ENCODE measurements at regions not wholly inside any gene's neighbourhood (a gene's known extent, or its start where the extent isn't known, plus 50 kb on each side); places are given as distances from the start of the nearest gene placed in this dataset.

DNA sequence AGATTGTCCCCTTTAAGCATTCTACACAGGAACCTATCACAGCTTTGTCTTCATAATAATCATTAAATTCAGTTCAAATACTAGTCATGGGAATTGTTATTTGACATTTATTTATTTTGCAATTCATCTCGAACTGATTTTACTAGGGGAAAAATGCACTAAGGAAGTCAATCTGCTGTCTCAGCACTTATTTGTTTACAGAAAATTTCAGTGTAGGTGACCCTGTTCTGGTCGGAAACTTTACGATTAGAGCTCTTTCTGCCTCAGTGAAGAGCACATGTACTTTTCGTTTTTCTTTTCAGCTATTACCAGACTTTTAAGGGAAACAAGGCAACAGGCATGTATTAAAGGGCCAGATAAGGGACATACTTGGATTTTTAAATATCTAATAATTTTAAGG is 1405.7 kb upstream of the ZEB2 start:
- intact Hi-C loops (cut with micrococcal nuclease; ENCODE audit: unreplicated experiment) (no loop called here), in situ Hi-C loops (cut with HindIII; ENCODE audit: low pct_unique_long_range_greater_than_20kb, low sequenced_read_pairs) (no loop called here)
- TF ChIP-seq, protein P1, sequence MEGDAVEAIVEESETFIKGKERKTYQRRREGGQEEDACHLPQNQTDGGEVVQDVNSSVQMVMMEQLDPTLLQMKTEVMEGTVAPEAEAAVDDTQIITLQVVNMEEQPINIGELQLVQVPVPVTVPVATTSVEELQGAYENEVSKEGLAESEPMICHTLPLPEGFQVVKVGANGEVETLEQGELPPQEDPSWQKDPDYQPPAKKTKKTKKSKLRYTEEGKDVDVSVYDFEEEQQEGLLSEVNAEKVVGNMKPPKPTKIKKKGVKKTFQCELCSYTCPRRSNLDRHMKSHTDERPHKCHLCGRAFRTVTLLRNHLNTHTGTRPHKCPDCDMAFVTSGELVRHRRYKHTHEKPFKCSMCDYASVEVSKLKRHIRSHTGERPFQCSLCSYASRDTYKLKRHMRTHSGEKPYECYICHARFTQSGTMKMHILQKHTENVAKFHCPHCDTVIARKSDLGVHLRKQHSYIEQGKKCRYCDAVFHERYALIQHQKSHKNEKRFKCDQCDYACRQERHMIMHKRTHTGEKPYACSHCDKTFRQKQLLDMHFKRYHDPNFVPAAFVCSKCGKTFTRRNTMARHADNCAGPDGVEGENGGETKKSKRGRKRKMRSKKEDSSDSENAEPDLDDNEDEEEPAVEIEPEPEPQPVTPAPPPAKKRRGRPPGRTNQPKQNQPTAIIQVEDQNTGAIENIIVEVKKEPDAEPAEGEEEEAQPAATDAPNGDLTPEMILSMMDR (IDR thresholded peaks at IDR 0.05): no peak
- no peak for TF ChIP-seq SIN3A (IDR thresholded peaks at IDR 0.05; ENCODE audit: borderline replicate concordance, insufficient read depth, low read depth, low read length)
- no peak for TF ChIP-seq POLR2AphosphoS5 (IDR thresholded peaks at IDR 0.05; ENCODE audit: low read depth, low read length)
- TF ChIP-seq TCF7L2 (IDR thresholded peaks at IDR 0.05; ENCODE audit: low read depth, low read length): no peak
- TF ChIP-seq, protein P2, sequence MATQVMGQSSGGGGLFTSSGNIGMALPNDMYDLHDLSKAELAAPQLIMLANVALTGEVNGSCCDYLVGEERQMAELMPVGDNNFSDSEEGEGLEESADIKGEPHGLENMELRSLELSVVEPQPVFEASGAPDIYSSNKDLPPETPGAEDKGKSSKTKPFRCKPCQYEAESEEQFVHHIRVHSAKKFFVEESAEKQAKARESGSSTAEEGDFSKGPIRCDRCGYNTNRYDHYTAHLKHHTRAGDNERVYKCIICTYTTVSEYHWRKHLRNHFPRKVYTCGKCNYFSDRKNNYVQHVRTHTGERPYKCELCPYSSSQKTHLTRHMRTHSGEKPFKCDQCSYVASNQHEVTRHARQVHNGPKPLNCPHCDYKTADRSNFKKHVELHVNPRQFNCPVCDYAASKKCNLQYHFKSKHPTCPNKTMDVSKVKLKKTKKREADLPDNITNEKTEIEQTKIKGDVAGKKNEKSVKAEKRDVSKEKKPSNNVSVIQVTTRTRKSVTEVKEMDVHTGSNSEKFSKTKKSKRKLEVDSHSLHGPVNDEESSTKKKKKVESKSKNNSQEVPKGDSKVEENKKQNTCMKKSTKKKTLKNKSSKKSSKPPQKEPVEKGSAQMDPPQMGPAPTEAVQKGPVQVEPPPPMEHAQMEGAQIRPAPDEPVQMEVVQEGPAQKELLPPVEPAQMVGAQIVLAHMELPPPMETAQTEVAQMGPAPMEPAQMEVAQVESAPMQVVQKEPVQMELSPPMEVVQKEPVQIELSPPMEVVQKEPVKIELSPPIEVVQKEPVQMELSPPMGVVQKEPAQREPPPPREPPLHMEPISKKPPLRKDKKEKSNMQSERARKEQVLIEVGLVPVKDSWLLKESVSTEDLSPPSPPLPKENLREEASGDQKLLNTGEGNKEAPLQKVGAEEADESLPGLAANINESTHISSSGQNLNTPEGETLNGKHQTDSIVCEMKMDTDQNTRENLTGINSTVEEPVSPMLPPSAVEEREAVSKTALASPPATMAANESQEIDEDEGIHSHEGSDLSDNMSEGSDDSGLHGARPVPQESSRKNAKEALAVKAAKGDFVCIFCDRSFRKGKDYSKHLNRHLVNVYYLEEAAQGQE (IDR thresholded peaks at IDR 0.05; ENCODE audit: insufficient read depth in 1 of 2, low read depth in 2 of 2, low read length in 1 of 2): no peak
- BruUV-seq (replicated peaks): no TSS peak
- H3K27ac ChIP-seq (ENCODE audit: low read length): no peak overlapping the region
- ATAC-seq (no peak), DNase-seq (ENCODE audit: low read depth, low spot score) (no peak)
- H3K36me3 ChIP-seq (ENCODE audit: control insufficient read depth, insufficient read depth, low read length): no peaks in the 10 kb centered on the region
- H3K27me3 ChIP-seq (ENCODE audit: control insufficient read depth, insufficient read depth, low read length): no peaks in the 10 kb centered on the region
- CTCF ChIA-PET: no interaction called here
- H3K9me3 ChIP-seq (ENCODE audit: control insufficient read depth, insufficient read depth, low read depth, low read length): no peaks in the 10 kb centered on the region; the same call in 1 of the 2 replicates
- no peaks in the 10 kb centered on the region for H3K4me1 ChIP-seq (ENCODE audit: control insufficient read depth, insufficient read depth, low read length)
- POLR2A ChIA-PET: no interaction called here
- H3K4me3 ChIP-seq (ENCODE audit: low read depth in 2 of 2, low read length in 2 of 2): no peak overlapping the region

DNA sequence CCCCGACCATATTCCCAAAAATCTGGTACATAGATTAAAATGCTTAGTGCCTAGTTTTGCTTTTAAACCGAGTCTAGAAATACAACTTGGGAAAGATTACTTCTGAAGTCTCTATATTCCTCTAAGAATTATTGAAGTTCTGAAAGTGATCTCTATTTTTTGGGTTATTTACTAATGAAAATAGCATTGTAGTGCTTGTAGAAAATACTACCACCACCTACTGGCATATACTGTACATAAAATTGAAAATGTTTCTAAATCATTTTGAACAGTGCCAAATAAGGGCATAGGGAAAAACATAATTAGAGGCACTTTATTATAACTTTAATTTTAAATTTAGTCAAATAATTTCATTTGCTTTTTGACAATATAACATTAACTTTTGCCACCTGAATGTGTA is 1399.6 kb upstream of the ZEB2 start:
- ChIA-PET POLR2A (no interaction called here), CTCF (no interaction called here)
- TF ChIP-seq, protein P2 (IDR thresholded peaks at IDR 0.05; ENCODE audit: insufficient read depth in 1 of 2, low read depth in 2 of 2, low read length in 1 of 2): no peak
- TF ChIP-seq POLR2AphosphoS5 (IDR thresholded peaks at IDR 0.05; ENCODE audit: low read depth, low read length) (no peak), SIN3A (IDR thresholded peaks at IDR 0.05; ENCODE audit: borderline replicate concordance, insufficient read depth, low read depth, low read length) (no peak), TCF7L2 (IDR thresholded peaks at IDR 0.05; ENCODE audit: low read depth, low read length) (no peak)
- TF ChIP-seq, protein P1 (IDR thresholded peaks at IDR 0.05): no peak
- Histone ChIP-seq H3K27ac (ENCODE audit: low read length) (no peak overlapping the region), H3K9me3 (ENCODE audit: control insufficient read depth, insufficient read depth, low read depth, low read length) (no peaks in the 10 kb centered on the region; the same call in 1 of the 2 replicates), H3K4me3 (ENCODE audit: low read depth in 2 of 2, low read length in 2 of 2) (no peak overlapping the region), H3K36me3 (ENCODE audit: control insufficient read depth, insufficient read depth, low read length) (no peaks in the 10 kb centered on the region), H3K4me1 (ENCODE audit: control insufficient read depth, insufficient read depth, low read length) (no peaks in the 10 kb centered on the region), H3K27me3 (ENCODE audit: control insufficient read depth, insufficient read depth, low read length) (no peaks in the 10 kb centered on the region)
- no TSS peak for BruUV-seq (replicated peaks)
- DNase-seq (ENCODE audit: low read depth, low spot score): no peak
- in situ Hi-C loops (cut with HindIII; ENCODE audit: low pct_unique_long_range_greater_than_20kb, low sequenced_read_pairs): no loop called here
- intact Hi-C loops (cut with micrococcal nuclease; ENCODE audit: unreplicated experiment): no loop called here
- no peak for ATAC-seq
